Activated CD8-positive, alpha-beta memory T cell treated with anti-CD3 and anti-CD28 coated beads, Interleukin-2, amount 50 U/mL, for 4 hours (primary cell): ENCODE measurements at regions not wholly inside any gene's neighbourhood (a gene's known extent, or its start where the extent isn't known, plus 50 kb on each side); places are given as distances from the start of the nearest gene placed in this dataset.
"Not testable (repeated sequence)": the region's sequence is repeated elsewhere in the genome, so short reads cannot be mapped to it uniquely, and the experiment has no call there.

Source experiments
- DNase-seq: peaks from one replicate; pipeline ENCODE4 v3.0.0-alpha.2; 2020

GRCh38 chr16:26816266-26816665 lies 250.5 kb upstream of the C16orf82 start:
- DNase-seq: no peak

DNA sequence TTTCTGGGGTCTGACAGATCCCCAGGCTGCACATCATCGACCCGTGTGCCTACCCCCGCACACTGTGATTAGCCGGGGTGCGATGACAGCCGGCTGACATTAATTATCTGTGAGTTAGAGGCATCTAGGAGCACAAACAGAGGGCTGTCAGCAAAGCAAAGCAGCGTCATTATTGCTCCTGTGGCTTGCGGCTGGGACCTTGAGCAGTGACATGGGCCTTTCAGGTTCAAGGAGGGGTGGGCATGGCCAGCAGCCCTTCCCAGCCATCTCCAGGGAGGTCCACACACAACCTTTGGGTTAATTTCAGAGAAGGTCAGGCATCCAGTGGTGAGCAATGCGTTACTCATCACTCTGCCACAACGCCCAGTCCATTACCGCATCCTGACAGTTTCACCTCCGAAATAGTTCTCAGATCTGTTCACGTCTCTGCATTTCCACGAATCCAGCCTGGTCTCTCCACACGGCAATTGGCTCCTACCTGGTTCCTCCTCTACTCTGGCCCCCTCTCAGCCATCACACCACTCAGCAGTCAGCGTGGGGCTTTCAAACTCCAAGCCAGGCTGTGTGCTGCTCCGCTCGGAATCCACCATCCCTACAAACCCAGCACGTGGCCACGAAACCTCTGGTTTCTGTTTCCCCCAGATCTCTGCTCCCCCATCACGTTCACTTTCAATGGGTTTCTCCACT lies 249.7 kb upstream of the C16orf82 start:
- no peak for DNase-seq

- DNase-seq: no peak
Measured at GRCh38 chr16:26818393-26818792, 248.3 kb upstream of the C16orf82 start.

DNA sequence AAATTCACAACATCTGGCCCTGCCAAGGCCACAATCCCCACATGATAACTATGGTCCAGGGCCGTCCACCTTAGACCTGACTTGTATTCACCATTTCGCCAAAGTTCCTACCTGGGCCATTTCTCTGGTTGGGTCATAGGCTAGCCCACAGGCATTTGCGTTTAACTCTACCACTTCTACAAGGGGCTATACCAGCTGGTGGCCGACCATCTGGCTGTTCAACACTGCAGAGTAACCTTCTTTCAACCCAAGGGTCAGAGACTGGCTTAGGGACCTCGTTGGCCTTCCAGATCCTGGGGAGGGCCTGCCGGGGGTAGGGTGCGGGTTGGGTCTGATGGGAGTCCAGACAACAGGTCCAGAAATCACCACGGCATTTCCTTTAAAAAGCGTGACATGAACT lies 242.3 kb upstream of the C16orf82 start:
- no peak for DNase-seq

DNA sequence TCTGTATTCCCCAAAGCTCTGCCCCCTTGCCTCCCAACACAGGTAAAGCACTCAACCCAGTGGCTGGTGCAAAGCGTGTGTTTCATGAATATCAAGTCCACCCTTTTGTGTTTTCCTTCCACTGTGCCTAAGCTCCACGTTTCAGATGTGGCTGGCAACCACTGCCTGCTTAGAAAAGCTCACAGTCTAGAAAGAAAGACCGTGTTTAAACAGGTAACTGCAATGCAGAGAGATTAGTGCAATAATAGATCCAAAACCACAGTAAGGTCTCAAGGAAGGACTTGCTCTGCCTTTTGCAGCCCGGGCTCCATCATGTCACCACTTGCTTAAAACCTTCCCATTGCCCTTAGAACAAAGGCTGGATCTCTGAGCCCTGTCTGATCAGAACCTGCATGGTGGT lies 240.2 kb upstream of the C16orf82 start:
- no peak for DNase-seq

- no peak for DNase-seq
Measured at GRCh38 chr16:26827386-26827785, 239.3 kb upstream of the C16orf82 start.

DNA sequence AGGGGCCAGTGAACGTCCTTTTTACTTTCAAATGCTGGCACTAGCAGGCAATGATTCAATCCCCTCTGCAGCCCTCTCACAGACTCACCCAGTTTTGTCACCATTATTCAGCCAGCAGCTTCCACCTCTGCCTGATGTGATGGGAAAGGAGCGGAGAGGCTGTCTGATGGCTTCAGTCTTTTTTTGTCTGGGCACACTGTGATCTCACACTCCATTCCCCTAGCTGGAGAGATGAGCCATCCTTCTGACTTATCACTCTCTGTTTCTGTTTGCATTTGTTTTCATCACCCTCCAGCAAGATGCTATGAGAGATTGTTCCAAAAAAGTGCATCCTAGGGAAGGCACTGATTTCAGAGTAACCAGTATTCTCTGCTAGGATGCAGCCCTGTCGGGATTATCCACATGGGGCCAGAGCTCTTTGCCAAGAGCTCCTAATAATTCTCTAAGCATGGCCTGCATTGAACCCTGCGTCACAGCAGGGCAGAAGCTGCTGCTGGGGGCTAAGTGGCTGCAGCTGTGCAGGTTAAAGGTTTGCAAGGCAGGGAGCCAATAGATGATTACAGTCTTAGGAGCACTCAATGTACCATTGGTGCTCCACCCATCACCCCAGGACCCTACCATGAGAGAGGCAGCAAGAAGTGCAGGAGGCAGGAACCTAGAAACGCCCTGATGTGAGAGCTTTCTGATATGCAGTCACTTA lies 236.1 kb upstream of the C16orf82 start:
- DNase-seq: no peak

- not testable (repeated sequence) for DNase-seq
Measured at GRCh38 chr16:26836114-26836513, 230.6 kb upstream of the C16orf82 start.

DNA sequence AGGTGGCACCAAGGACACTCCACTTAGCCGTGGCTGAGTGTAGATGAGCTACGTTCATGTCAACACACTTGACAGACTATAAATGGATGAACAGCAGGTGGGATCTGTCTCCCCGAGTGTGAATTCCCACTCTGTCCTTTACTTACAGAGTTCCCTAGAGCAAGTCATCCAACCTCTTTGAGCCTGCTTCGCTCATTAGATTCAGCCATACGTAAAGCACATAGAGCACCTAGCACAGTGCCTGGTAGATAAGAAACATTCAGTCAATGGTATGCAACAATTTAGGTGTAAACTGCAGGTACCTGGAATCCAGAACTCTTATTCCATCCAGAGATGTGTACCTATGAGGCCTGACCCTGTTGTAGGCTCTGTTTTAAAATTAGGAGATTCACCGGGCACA lies 227.8 kb upstream of the C16orf82 start:
- no peak for DNase-seq

GRCh38 chr16:26840691-26841090 lies 226.0 kb upstream of the C16orf82 start:
- no peak for DNase-seq

DNA sequence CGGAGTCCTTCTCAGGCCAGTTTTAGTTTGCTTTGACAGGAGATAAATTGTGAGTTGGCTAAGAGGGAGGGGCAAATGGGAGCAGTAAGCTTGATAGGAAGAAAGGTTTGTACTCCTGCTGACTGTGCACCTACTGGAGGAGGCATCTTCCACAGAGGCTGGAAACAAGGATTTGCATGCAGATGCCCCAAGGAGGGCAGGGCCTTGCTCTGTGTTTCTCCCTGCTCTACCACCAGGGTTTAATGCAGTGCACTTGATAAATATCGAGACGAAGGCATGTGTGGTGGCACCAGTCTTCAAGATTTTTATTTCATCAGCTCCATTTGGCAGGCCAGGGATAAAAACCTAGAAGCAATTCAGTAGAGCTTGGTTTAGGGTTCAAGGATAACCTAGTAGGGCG lies 210.5 kb upstream of the C16orf82 start:
- no peak for DNase-seq

DNA sequence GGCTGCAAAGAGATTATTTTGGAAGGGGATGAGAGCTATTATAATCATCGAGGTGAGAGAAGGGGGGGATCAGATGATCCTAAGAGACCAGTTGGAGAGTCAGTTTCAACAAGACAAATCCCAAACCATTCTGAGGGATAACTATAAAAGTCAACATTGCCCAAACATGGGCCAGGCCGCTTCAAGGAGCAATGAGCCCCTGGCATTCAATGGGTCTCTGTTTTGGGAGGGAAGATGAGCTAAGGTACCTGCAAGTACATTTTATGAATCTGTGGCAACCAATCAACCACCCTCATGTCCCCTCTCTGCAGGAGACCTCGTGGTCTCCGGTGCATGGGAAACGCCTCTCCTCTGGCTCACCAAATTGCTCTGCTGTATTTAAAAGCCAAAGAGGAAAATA lies 209.9 kb upstream of the C16orf82 start:
- DNase-seq: no peak

DNA sequence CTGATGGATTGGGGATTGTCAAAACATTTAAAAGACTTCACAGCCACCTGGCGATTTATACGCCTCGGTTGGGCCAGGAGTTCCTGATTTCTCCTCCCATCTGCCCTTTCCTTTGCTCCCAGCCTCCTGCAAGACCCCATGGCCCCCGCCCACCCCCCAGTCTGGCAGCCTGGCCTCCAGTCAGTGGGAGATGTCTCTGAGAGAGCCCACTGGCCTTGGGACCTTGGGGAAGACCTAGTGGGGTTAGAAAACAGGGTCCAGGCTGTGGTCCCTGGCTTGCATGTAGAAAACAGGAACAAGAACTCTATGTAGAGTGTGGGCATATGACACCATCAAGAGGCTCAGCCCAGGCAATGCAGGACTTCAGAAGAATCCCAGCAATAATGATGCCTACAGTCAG lies 209.4 kb upstream of the C16orf82 start:
- DNase-seq: no peak

GRCh38 chr16:26860506-26860905 lies 206.2 kb upstream of the C16orf82 start:
- DNase-seq: no peak

- DNase-seq: no peak
Measured at GRCh38 chr16:26863931-26864330, 202.8 kb upstream of the C16orf82 start.

DNA sequence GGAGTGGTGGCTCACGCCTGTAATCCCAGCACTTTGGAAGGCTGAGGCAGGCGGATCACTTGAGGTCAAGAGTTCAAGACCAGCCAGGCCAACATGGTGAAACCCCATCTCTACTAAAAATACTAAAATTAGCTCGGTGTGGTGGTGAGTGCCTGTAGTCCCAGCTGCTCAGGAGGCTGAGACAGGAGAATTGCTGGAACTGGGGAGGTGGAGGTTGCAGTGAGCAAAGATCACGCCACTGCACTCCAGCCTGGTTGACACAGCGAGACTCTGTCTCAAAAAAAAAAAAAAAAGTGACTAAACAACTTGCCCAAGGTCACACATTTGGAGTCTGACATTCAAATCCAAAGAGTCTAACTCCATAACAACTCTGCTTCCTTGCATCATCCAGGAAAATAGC lies 192.4 kb upstream of the C16orf82 start:
- DNase-seq: not testable (repeated sequence)

DNA sequence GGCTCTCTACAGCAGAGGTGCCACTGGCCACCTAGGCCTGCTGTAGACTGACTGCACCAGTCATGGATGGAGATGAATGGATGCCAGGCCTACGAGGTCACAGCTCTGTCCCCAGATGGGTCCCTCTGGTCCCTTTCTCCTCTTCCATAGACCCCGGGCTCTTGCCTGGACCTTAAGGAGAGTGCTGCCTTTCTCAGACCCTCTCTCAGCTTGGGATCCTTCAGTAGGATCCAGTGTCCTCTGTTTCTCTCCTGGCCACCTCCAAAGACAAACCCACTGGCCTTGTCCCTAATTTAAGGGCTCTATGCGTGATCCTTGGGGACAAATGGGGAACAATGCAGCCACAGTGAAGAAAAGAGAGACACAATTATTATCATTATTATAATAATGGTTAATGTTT lies 189.3 kb upstream of the C16orf82 start:
- DNase-seq: no peak

GRCh38 chr16:26885674-26886073 lies 181.1 kb upstream of the C16orf82 start:
- DNase-seq: no peak

DNA sequence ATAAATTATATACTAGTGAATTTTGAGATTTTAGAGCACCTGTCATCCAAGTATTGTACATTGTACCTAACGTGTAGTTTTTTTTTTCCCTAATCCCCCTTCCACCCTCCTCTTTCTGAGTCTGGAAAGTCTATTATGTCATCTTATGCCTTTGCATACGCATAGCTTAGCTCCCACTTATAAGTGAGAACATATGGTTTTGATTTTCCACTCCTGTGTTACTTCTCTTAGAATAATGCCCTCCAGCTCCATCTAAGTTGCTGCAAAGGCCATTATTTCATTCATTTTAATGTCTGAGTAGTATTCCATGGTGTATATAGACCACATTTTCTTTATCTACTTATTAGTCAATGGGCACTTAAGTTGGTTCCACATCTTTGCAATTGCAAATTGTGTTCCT lies 177.0 kb upstream of the C16orf82 start:
- DNase-seq: no peak

GRCh38 chr16:26898200-26898599 lies 168.5 kb upstream of the C16orf82 start:
- DNase-seq: no peak

- no peak for DNase-seq
Measured at GRCh38 chr16:26901196-26901861, 165.4 kb upstream of the C16orf82 start.

DNA sequence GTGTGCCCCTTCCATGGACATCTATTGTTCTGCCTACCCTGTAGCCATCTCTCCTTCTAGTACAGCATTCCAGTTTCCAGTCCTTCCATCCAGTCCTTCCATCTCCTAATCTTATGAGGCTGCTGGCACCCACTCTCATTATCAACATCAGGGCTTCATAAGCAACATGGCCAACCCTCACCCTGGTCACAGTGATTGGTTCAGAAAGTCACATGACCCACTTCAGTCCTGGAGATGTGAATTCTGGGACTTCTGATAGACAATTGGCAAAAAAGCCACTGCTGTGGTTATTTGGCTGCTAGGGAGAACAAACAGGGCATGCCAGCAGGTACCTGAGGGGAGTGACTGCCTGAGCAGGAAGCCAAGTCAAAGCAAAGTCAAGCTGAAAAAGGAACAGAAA lies 164.7 kb upstream of the C16orf82 start:
- DNase-seq: no peak

- DNase-seq: no peak
Measured at GRCh38 chr16:26905336-26905735, 161.4 kb upstream of the C16orf82 start.

DNA sequence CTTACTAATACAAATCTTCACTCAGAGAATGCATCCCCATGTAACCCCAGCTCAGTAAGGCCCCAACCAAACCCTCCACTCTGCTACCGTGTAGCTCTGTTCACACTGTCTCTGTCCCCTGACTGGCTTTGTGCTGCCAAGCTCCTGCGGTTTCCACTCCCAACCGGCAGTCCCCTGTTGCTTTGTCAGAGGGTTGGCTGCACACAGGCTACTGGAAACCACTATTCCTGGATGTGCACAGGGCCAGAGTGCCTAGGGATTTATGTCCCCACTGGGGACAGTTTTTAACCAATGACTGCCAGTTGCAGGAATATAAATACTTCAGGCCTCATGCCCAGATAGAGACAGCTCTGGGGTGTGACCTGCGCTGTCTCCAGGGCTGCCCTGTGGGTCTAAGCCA lies 157.1 kb upstream of the C16orf82 start:
- DNase-seq: no peak
